ENCODE measurements at regions not wholly inside any gene's neighbourhood (a gene's known extent, or its start where the extent isn't known, plus 50 kb on each side); places are given as distances from the start of the nearest gene placed in this dataset.
"Not testable (repeated sequence)": the region's sequence is repeated elsewhere in the genome, so short reads cannot be mapped to it uniquely, and the experiment has no call there.

GRCh38 chr10:4434105-4434504 lies 391.9 kb upstream of the AKR1E2 start:
- no peak for FAIRE-seq

GRCh38 chr10:4431114-4431863 lies 394.7 kb upstream of the AKR1E2 start:
- FAIRE-seq, result peak; percentile 97

- peak; percentile 90 for FAIRE-seq
Observed at GRCh38 chr10:4429571-4429970, 396.4 kb upstream of the AKR1E2 start.

GRCh38 chr10:4427532-4427931 lies 398.5 kb upstream of the AKR1E2 start:
- no peak for FAIRE-seq

- no peak for FAIRE-seq
Observed at GRCh38 chr10:4426866-4427265, 399.1 kb upstream of the AKR1E2 start.

- FAIRE-seq, result no peak
Observed at GRCh38 chr10:4409319-4409718, 416.7 kb upstream of the AKR1E2 start.

- FAIRE-seq, result no peak
Observed at GRCh38 chr10:4407783-4408182, 418.2 kb upstream of the AKR1E2 start.

GRCh38 chr10:4405828-4406227 lies 420.2 kb upstream of the AKR1E2 start:
- peak; percentile 83 for FAIRE-seq

GRCh38 chr10:4403638-4404252 lies 422.3 kb upstream of the AKR1E2 start:
- no peak for FAIRE-seq

- not testable (repeated sequence) for FAIRE-seq
Observed at GRCh38 chr10:4401080-4401479, 424.9 kb upstream of the AKR1E2 start.

GRCh38 chr10:4399556-4399955 lies 426.5 kb upstream of the AKR1E2 start:
- no peak for FAIRE-seq

- FAIRE-seq, result no peak
Observed at GRCh38 chr10:4398602-4399001, 427.4 kb upstream of the AKR1E2 start.

GRCh38 chr10:4397337-4397736 lies 428.7 kb upstream of the AKR1E2 start:
- no peak for FAIRE-seq

GRCh38 chr10:4396401-4397283 lies 429.4 kb upstream of the AKR1E2 start:
- no peak for FAIRE-seq

- FAIRE-seq, result no peak
Observed at GRCh38 chr10:4395731-4396130, 430.3 kb upstream of the AKR1E2 start.

- FAIRE-seq, result not testable (repeated sequence)
Observed at GRCh38 chr10:4394455-4394854, 431.6 kb upstream of the AKR1E2 start.

- no peak for FAIRE-seq
Observed at GRCh38 chr10:4391683-4392082, 434.3 kb upstream of the AKR1E2 start.

GRCh38 chr10:4390219-4390618 lies 435.8 kb upstream of the AKR1E2 start:
- FAIRE-seq, result no peak

- FAIRE-seq, result no peak
Observed at GRCh38 chr10:4385231-4385870, 440.7 kb upstream of the AKR1E2 start.

GRCh38 chr10:4384245-4384644 lies 441.8 kb upstream of the AKR1E2 start:
- FAIRE-seq, result peak; percentile 89

- FAIRE-seq, result no peak
Observed at GRCh38 chr10:4383651-4384098, 442.3 kb upstream of the AKR1E2 start.

- peak; percentile 67 for FAIRE-seq
Observed at GRCh38 chr10:4382811-4383210, 443.2 kb upstream of the AKR1E2 start.

- FAIRE-seq, result no peak
Observed at GRCh38 chr10:4373612-4374011, 452.4 kb upstream of the AKR1E2 start.
